Stimulated activated memory B cell treated with anti-CD40 and anti-IgM and Interleukin-4, amounts not matched to agents 10 μg/mL and 1 μg/mL and 100 μg/mL, for 72 hours (primary cell): ENCODE measurements at regions not wholly inside any gene's neighbourhood (a gene's known extent, or its start where the extent isn't known, plus 50 kb on each side); places are given as distances from the start of the nearest gene placed in this dataset.
"Not testable (repeated sequence)": the region's sequence is repeated elsewhere in the genome, so short reads cannot be mapped to it uniquely, and the experiment has no call there.

Source experiments
- ATAC-seq: fragments of 150-1000 bp; cut with Tn5 transposase; 2 replicates; pipeline ENCODE4 v1.10.0; 2021
- H3K27ac Mint-ChIP-seq: one replicate; pipeline ENCODE4 v1.8.0; 2022; ENCODE audit warnings: mild to moderate bottlenecking, mixed read lengths
- H3K27me3 Mint-ChIP-seq: one replicate; pipeline ENCODE4 v1.8.0; 2022; ENCODE audit warnings: mixed read lengths
- H3K36me3 Mint-ChIP-seq: one replicate; pipeline ENCODE4 v1.8.0; 2022; ENCODE audit warnings: mixed read lengths
- H3K4me1 Mint-ChIP-seq: one replicate; pipeline ENCODE4 v1.8.0; 2022; ENCODE audit warnings: mixed read lengths
- H3K4me3 Mint-ChIP-seq: one replicate; pipeline ENCODE4 v1.8.0; 2022; ENCODE audit warnings: mild to moderate bottlenecking, moderate library complexity, mixed read lengths
- H3K9me3 Mint-ChIP-seq: one replicate; pipeline ENCODE4 v1.8.0; 2022; ENCODE audit warnings: mixed read lengths

DNA sequence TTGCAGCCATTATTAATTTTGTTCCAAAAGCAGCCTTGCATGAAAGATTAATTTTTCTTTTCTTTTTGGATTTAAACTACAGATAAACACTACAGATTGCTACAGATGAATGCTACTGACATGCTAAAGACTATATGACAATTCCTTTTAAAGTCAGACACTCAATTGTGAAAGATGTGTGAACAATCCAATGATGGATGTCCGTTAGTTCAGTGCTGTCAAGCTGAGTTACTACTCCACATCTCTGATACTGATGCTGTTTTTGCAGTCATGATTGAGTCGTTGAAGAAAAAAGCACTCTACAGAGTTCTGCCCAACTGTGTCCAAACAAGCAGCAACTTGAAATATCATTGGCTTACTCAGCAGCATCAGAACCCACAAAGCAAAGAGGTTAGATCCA lies 146.8 kb downstream of the OTUD1 start:
- Mint-ChIP-seq H3K4me1 (no peaks in the 10 kb centered on the region), H3K9me3 (peaks cover 11% of the 10 kb centered on the region), H3K27me3 (no peaks in the 10 kb centered on the region), H3K4me3 (no peak overlapping the region), H3K27ac (no peak overlapping the region), H3K36me3 (no peaks in the 10 kb centered on the region)
- no peak for ATAC-seq

DNA sequence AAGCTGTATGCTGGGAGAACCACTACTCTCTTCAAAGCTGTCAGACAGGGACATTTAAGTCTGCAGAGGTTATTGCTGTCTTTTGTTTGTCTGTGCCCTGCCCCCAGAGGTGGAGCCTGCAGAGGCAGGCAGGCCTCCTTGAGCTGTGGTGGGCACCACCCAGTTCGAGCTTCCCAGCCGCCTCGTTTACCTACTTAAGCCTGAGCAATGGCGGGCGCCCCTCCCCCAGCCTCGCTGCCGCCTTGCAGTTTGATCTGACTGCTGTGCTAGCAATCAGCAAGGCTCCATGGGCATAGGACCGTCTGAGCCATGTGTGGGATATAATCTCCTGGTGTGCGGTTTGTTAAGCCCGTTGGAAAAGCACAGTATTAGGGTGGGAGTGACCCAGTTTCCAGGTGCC lies 156.4 kb downstream of the OTUD1 start:
- H3K4me3 Mint-ChIP-seq, H3K36me3 Mint-ChIP-seq, H3K27ac Mint-ChIP-seq, H3K4me1 Mint-ChIP-seq, ATAC-seq: not testable (repeated sequence)
- H3K9me3 Mint-ChIP-seq, result peaks cover 13% of the 10 kb centered on the region
- peaks cover 10% of the 10 kb centered on the region for H3K27me3 Mint-ChIP-seq

GRCh38 chr10:23604613-23605012 lies 165.7 kb downstream of the OTUD1 start:
- no peaks in the 10 kb centered on the region for H3K27me3 Mint-ChIP-seq
- no peaks in the 10 kb centered on the region for H3K9me3 Mint-ChIP-seq
- H3K4me3 Mint-ChIP-seq, result no peak overlapping the region
- H3K36me3 Mint-ChIP-seq, result no peaks in the 10 kb centered on the region
- no peak for ATAC-seq
- H3K27ac Mint-ChIP-seq, result no peak overlapping the region
- no peaks in the 10 kb centered on the region for H3K4me1 Mint-ChIP-seq

- H3K27me3 Mint-ChIP-seq, result no peaks in the 10 kb centered on the region
- no peak overlapping the region for H3K4me3 Mint-ChIP-seq
- H3K4me1 Mint-ChIP-seq, result no peaks in the 10 kb centered on the region
- no peak for ATAC-seq
- H3K36me3 Mint-ChIP-seq, result no peaks in the 10 kb centered on the region
- no peaks in the 10 kb centered on the region for H3K9me3 Mint-ChIP-seq
- H3K27ac Mint-ChIP-seq, result no peak overlapping the region
Observed at GRCh38 chr10:23606456-23606855, 167.6 kb downstream of the OTUD1 start.

GRCh38 chr10:23608926-23609325 lies 170.1 kb downstream of the OTUD1 start:
- Mint-ChIP-seq H3K36me3 (no peaks in the 10 kb centered on the region), H3K27me3 (no peaks in the 10 kb centered on the region), H3K4me3 (no peak overlapping the region), H3K9me3 (no peaks in the 10 kb centered on the region), H3K27ac (no peak overlapping the region), H3K4me1 (peaks cover 4% of the 10 kb centered on the region)
- no peak for ATAC-seq

DNA sequence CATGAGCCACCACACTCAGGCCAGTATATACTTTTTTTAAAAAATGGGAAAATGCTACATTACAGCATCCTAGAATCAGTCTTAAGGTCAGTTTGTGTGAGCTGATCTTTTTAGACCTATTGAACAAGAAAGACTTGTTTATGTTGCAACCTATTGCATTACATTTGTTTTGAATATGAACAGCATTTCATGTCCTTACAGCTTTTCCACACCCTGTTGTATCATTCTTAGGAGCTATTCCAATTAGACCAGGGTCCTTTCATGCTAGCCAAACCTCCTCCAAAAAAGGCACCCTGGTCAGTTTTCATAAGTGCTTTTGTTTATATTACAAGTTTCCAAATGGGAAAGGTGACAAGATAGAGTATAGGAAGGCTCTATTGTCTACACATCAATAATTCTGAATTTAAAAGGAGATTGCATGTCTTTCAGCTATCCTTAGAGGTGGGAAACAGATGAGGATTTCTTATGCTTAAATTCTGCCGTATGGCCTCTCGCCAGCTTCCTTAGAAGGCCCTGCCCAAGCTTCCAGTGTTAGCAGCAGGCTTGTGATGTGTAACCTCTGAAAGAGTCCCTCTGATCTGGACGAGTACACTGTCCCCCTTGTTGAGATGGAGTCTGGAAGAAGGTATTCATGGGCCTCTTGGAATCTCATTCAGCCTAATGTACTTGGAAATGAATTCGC lies 171.9 kb downstream of the OTUD1 start:
- Mint-ChIP-seq H3K4me1 (peaks cover 6% of the 10 kb centered on the region), H3K36me3 (no peaks in the 10 kb centered on the region), H3K27me3 (no peaks in the 10 kb centered on the region), H3K4me3 (no peak overlapping the region), H3K27ac (no peak overlapping the region), H3K9me3 (no peaks in the 10 kb centered on the region)
- ATAC-seq, result no peak

DNA sequence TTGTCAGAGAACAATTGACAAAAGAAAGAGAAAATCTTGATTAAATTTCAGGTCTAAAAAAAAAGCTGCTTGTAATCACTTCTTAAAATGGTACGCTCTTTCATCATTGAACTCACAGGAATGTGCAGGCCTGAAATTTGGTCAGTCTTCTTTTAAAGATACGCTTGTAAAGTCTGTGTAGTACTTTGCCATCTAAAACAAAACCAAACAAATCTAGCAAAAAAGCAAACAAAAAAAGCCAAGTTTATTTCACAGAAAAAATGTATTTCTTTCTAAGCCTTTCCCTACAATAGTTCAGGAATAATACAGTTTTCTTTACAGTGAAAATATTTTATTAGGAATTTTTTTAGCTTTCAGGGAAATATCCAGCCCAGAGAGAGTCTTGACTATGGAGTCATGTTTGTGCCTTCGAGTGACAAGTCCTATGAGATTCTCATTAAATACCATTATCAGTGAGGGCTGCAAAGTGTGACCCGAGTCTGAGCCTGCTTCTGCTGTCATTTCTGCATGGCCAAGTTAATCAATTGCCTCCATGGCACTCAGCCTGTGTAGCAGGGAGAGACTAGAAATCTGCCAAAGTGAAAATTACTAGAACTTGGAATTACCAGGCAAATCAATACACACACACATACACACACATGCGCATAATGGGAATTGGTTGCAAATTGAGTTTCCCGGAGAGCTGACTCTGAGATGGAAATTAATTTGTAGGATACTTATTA lies 172.6 kb downstream of the OTUD1 start:
- no peaks in the 10 kb centered on the region for H3K36me3 Mint-ChIP-seq
- H3K4me3 Mint-ChIP-seq, result no peak overlapping the region
- H3K4me1 Mint-ChIP-seq, result peaks cover 6% of the 10 kb centered on the region
- no peak overlapping the region for H3K27ac Mint-ChIP-seq
- H3K9me3 Mint-ChIP-seq, result no peaks in the 10 kb centered on the region
- no peaks in the 10 kb centered on the region for H3K27me3 Mint-ChIP-seq
- ATAC-seq, result no peak

DNA sequence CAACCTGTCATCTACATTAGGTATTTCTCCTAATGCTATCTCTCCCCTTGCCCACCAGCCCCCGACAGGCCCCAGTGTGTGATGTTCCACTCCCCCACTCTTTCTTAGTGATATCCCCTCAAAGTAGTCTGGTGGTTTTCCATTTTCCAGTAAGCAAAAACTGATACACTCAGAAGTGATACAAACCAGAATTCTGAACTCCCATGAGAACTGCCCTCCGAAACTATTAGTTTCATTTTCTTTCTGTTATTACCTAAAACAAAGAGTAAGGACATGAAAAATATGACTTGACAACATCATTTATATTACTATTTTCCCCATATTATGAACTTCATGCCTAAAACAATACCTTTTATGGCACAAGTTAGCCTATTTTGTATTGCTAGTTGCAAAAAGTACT lies 175.0 kb downstream of the OTUD1 start:
- no peaks in the 10 kb centered on the region for H3K9me3 Mint-ChIP-seq
- H3K27me3 Mint-ChIP-seq, result no peaks in the 10 kb centered on the region
- H3K27ac Mint-ChIP-seq, result no peak overlapping the region
- H3K36me3 Mint-ChIP-seq, result no peaks in the 10 kb centered on the region
- H3K4me3 Mint-ChIP-seq, result no peak overlapping the region
- no peak for ATAC-seq
- peaks cover 6% of the 10 kb centered on the region for H3K4me1 Mint-ChIP-seq

GRCh38 chr10:23614483-23614882 lies 175.6 kb downstream of the OTUD1 start:
- H3K9me3 Mint-ChIP-seq, result no peaks in the 10 kb centered on the region
- H3K4me3 Mint-ChIP-seq, result no peak overlapping the region
- no peaks in the 10 kb centered on the region for H3K27me3 Mint-ChIP-seq
- H3K36me3 Mint-ChIP-seq, result no peaks in the 10 kb centered on the region
- no peak for ATAC-seq
- no peak overlapping the region for H3K27ac Mint-ChIP-seq
- H3K4me1 Mint-ChIP-seq, result peaks cover 6% of the 10 kb centered on the region

GRCh38 chr10:23630376-23630775 lies 191.5 kb downstream of the OTUD1 start:
- peaks cover 9% of the 10 kb centered on the region for H3K27me3 Mint-ChIP-seq
- H3K9me3 Mint-ChIP-seq, result peaks cover 6% of the 10 kb centered on the region
- no peaks in the 10 kb centered on the region for H3K36me3 Mint-ChIP-seq
- H3K4me1 Mint-ChIP-seq, result no peaks in the 10 kb centered on the region
- no peak for ATAC-seq
- no peak overlapping the region for H3K4me3 Mint-ChIP-seq
- no peak overlapping the region for H3K27ac Mint-ChIP-seq

DNA sequence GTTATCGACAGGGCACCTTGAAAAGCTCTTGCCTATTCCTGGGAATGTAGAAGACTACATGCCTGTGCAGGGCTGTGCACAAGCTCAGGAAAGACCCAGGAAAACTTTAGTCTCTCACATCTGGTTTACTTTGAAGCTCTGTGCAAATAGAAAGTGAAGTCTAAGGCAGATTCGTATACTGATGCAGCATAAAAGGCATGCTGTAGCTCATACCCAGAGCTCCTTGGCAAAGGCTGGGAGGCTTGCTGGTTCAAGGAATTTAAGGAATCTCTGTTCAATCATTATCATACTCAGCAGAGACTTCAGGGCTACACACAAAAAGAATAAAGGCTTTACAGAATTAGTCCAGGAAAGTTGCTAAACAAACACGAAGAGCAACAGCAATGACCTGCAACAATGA lies 192.0 kb downstream of the OTUD1 start:
- Mint-ChIP-seq H3K27me3 (peaks cover 7% of the 10 kb centered on the region), H3K9me3 (peaks cover 6% of the 10 kb centered on the region), H3K4me1 (no peaks in the 10 kb centered on the region), H3K4me3 (no peak overlapping the region), H3K27ac (no peak overlapping the region), H3K36me3 (no peaks in the 10 kb centered on the region)
- ATAC-seq, result no peak

- H3K36me3 Mint-ChIP-seq, result no peaks in the 10 kb centered on the region
Observed at GRCh38 chr10:23643111-23643780, 204.4 kb downstream of the OTUD1 start.

GRCh38 chr10:23648618-23649017 lies 209.7 kb downstream of the OTUD1 start:
- Mint-ChIP-seq H3K9me3 (no peaks in the 10 kb centered on the region), H3K27me3 (no peaks in the 10 kb centered on the region), H3K36me3 (no peaks in the 10 kb centered on the region), H3K4me1 (no peaks in the 10 kb centered on the region), H3K27ac (no peak overlapping the region), H3K4me3 (no peak overlapping the region)
- no peak for ATAC-seq

More at GRCh38 chr10:23643111-23643780, 204.4 kb downstream of the OTUD1 start:
- no peaks in the 10 kb centered on the region for H3K9me3 Mint-ChIP-seq
- H3K4me3 Mint-ChIP-seq, result no peak overlapping the region
- H3K27me3 Mint-ChIP-seq, result no peaks in the 10 kb centered on the region
- no peak overlapping the region for H3K27ac Mint-ChIP-seq
- H3K4me1 Mint-ChIP-seq, result no peaks in the 10 kb centered on the region
- ATAC-seq, result no peak

GRCh38 chr10:23656735-23657134 lies 217.9 kb downstream of the OTUD1 start:
- no peaks in the 10 kb centered on the region for H3K9me3 Mint-ChIP-seq
- H3K4me3 Mint-ChIP-seq, result no peak overlapping the region
- no peak overlapping the region for H3K27ac Mint-ChIP-seq
- no peaks in the 10 kb centered on the region for H3K36me3 Mint-ChIP-seq
- H3K27me3 Mint-ChIP-seq, result no peaks in the 10 kb centered on the region
- no peaks in the 10 kb centered on the region for H3K4me1 Mint-ChIP-seq
- no peak for ATAC-seq

DNA sequence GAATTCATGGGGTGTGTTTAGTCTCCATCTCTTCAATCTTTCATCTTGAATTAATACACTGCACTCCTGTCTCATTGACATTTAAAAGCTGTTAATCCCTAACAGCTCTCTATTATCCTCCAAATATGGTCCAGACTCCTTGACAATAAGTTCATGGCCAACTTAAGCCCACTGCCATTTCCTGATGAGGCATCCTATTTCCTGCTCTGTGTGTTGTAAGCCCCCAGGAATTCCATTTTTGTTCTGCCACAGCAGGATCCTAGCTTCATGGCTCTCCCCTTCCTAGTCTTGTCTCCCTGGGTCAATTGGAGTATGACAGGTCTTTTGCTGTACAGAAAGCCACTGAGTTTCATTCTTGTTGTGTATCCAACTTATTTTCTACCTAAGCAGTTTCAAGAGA lies 218.8 kb downstream of the OTUD1 start:
- Mint-ChIP-seq H3K4me1 (no peaks in the 10 kb centered on the region), H3K4me3 (no peak overlapping the region), H3K36me3 (no peaks in the 10 kb centered on the region), H3K27ac (no peak overlapping the region), H3K27me3 (no peaks in the 10 kb centered on the region), H3K9me3 (no peaks in the 10 kb centered on the region)
- no peak for ATAC-seq

- not testable (repeated sequence) for ATAC-seq, H3K4me1 Mint-ChIP-seq, H3K4me3 Mint-ChIP-seq, H3K36me3 Mint-ChIP-seq, H3K27me3 Mint-ChIP-seq, H3K27ac Mint-ChIP-seq
- peaks cover 11% of the 10 kb centered on the region for H3K9me3 Mint-ChIP-seq
Observed at GRCh38 chr10:23671866-23672265, 233.0 kb downstream of the OTUD1 start.
